ENCODE measurements at regions not wholly inside any gene's neighbourhood (a gene's known extent, or its start where the extent isn't known, plus 50 kb on each side); places are given as distances from the start of the nearest gene placed in this dataset.
"Not testable (repeated sequence)": the region's sequence is repeated elsewhere in the genome, so short reads cannot be mapped to it uniquely, and the experiment has no call there.

- no peak for DNase-seq
- WGBS, 4 donors = 52 to 96% (median 86%) methylated on average over 1 of the region's 1 CpG
- TF ChIP-seq CTCF (IDR thresholded peaks at IDR 0.05) (no peak), POLR2A (IDR thresholded peaks at IDR 0.05) (no peak)
- no peaks in the 10 kb centered on the region for H3K4me1 ChIP-seq (replicated peaks in 1 of 2)
- H3K27ac ChIP-seq = no peak overlapping the region
- no peak overlapping the region for H3K4me3 ChIP-seq
- no peaks in the 10 kb centered on the region for H3K36me3 ChIP-seq (replicated peaks in 1 of 2)
- H3K9me3 ChIP-seq (replicated peaks in 1 of 3) = no peaks in the 10 kb centered on the region
- intact Hi-C loops (cut with DNase I) = no loop called here
- H3K27me3 ChIP-seq = no peaks in the 10 kb centered on the region
These were observed 164.5 kb upstream of the SMIM30 start for GRCh38 chr7:113282875-113283274.

GRCh38 chr7:113281223-113281622 is 162.9 kb upstream of the SMIM30 start:
- no peak for TF ChIP-seq POLR2A (IDR thresholded peaks at IDR 0.05)
- no peaks in the 10 kb centered on the region for H3K36me3 ChIP-seq (replicated peaks in 1 of 2)
- no peak for DNase-seq
- intact Hi-C loops (cut with DNase I) = no loop called here
- WGBS, 4 donors = 32 to 63% (median 60%) methylated on average over 2 of the region's 2 CpGs
- no peaks in the 10 kb centered on the region for H3K9me3 ChIP-seq (replicated peaks in 1 of 3)
- no peaks in the 10 kb centered on the region for H3K4me1 ChIP-seq (replicated peaks in 1 of 2)
- H3K4me3 ChIP-seq = no peak overlapping the region
- H3K27ac ChIP-seq = no peak overlapping the region
- no peaks in the 10 kb centered on the region for H3K27me3 ChIP-seq

- TF ChIP-seq CTCF (IDR thresholded peaks at IDR 0.05) = no peak
- TF ChIP-seq POLR2A (IDR thresholded peaks at IDR 0.05) = no peak
- Histone ChIP-seq H3K27ac (no peak overlapping the region), H3K9me3 (replicated peaks in 1 of 3) (no peaks in the 10 kb centered on the region), H3K4me1 (replicated peaks in 1 of 2) (no peaks in the 10 kb centered on the region), H3K4me3 (no peak overlapping the region), H3K36me3 (replicated peaks in 1 of 2) (no peaks in the 10 kb centered on the region), H3K27me3 (no peaks in the 10 kb centered on the region)
- DNase-seq = no peak
- intact Hi-C loops (cut with DNase I) = no loop called here
These were observed 160.9 kb upstream of the SMIM30 start for GRCh38 chr7:113279256-113279655.

- H3K9me3 ChIP-seq (replicated peaks in 1 of 3) = peaks cover 0 to 3% (median 0%) of the 10 kb centered on the region in 3 donors
- 51 to 89% (median 74%) methylated on average over 2 of the region's 2 CpGs for WGBS, 4 donors
These were observed 152.4 kb upstream of the SMIM30 start for GRCh38 chr7:113270790-113271189.

GRCh38 chr7:113269592-113269991 is 151.2 kb upstream of the SMIM30 start:
- H3K36me3 ChIP-seq (replicated peaks in 1 of 2); DNase-seq; H3K4me3 ChIP-seq; H3K27me3 ChIP-seq; H3K27ac ChIP-seq; H3K4me1 ChIP-seq (replicated peaks in 1 of 2); intact Hi-C loops (cut with DNase I); H3K9me3 ChIP-seq (replicated peaks in 1 of 3): not testable (repeated sequence)
- 79 to 96% (median 93%) methylated on average over 3 of the region's 3 CpGs for WGBS, 4 donors

More at GRCh38 chr7:113270790-113271189, 152.4 kb upstream of the SMIM30 start:
- Histone ChIP-seq H3K36me3 (replicated peaks in 1 of 2) (no peaks in the 10 kb centered on the region), H3K27me3 (no peaks in the 10 kb centered on the region), H3K4me1 (replicated peaks in 1 of 2) (no peaks in the 10 kb centered on the region), H3K27ac (no peak overlapping the region), H3K4me3 (no peak overlapping the region)
- no peak for DNase-seq
- TF ChIP-seq CTCF (IDR thresholded peaks at IDR 0.05) = no peak
- no peak for TF ChIP-seq POLR2A (IDR thresholded peaks at IDR 0.05)
- intact Hi-C loops (cut with DNase I) = no loop called here
